ENCODE measurements at regions not wholly inside any gene's neighbourhood (a gene's known extent, or its start where the extent isn't known, plus 50 kb on each side); places are given as distances from the start of the nearest gene placed in this dataset. TPM values are rescaled to one million over a fixed set of nuclear protein-coding genes. Genes with fewer than 3 reads are reported as not detected.
A peak's percentile ranks its signal among the peaks of the same experiment; 100 is the strongest.

GRCh38 chr12:116508145-116509121, 50.7 kb upstream of the MAP1LC3B2 start:
- H3K4me1 ChIP-seq (ENCODE audit: insufficient read depth, low read length), result peaks cover 10% of the 10 kb centered on the region
- ChIA-PET CTCF (no interaction called here), POLR2A (interaction anchor here (0.7 kb wide), 1 partner anchor 185 kb away, joined by 3 read pairs; no protein-coding TSS in a partner anchor)
- no peak for TF ChIP-seq CTCF (IDR thresholded peaks at IDR 0.05)
- H3K27me3 ChIP-seq (ENCODE audit: control insufficient read depth in 1 of 2, insufficient read depth in 2 of 2, low read length in 2 of 2), result peaks cover 0 to 3% of the 10 kb centered on the region in 2 experiments
- H3K4me3 ChIP-seq (ENCODE audit: low read length), result peak overlapping the region; percentile 39
- Mint-ChIP-seq H3K4me1 (ENCODE audit: low read depth) (no peaks in the 10 kb centered on the region), H3K9me3 (no peaks in the 10 kb centered on the region), H3K4me3 (no peak overlapping the region), H3K27ac (no peak overlapping the region), H3K36me3 (ENCODE audit: low read depth) (no peaks in the 10 kb centered on the region), H3K27me3 (peaks cover 31% of the 10 kb centered on the region)
- H3K9me3 ChIP-seq (ENCODE audit: control insufficient read depth in 1 of 2, insufficient read depth in 1 of 2, low read length in 2 of 2), result no peaks in the 10 kb centered on the region
- no peaks in the 10 kb centered on the region for H3K36me3 ChIP-seq (ENCODE audit: insufficient read depth, low read length)
- peak in 5 of 14 experiments; percentile 5 to 58 (median 41) for DNase-seq
- intact Hi-C loops (cut with DNase I, micrococcal nuclease), result no loop called here
- no peak overlapping the region for H3K27ac ChIP-seq (ENCODE audit: low read depth in 1 of 2, low read length in 2 of 2)
- ATAC-seq (ENCODE audit: poor library complexity), result no peak

Small RNA genes in the stretch of these regions (microRNA-seq; reads per million reads assigned to microRNA genes)
- gene MIR4472-2 (ENCODE audit: borderline microRNAs expressed, borderline replicate concordance), result not detected
